T-helper 17 cell (primary cell): ENCODE measurements at regions not wholly inside any gene's neighbourhood (a gene's known extent, or its start where the extent isn't known, plus 50 kb on each side); places are given as distances from the start of the nearest gene placed in this dataset.

Source experiments
- ATAC-seq: fragments of 150-1000 bp; cut with Tn5 transposase; 2 replicates; pipeline ENCODE4 v1.10.0; 2021; ENCODE audit warnings: mild to moderate bottlenecking, moderate library complexity
- DNase-seq, 3 donors: peaks; one replicate each; pipeline versions ENCODE4 v3.0.0 to v3.0.0-alpha.2; 2020 to 2021
- H3K9me3 ChIP-seq: one replicate; pipeline ENCODE4 v1.7.0; 2013; ENCODE audit warnings: low read length, mild to moderate bottlenecking; ENCODE audit not compliant: control insufficient read depth, poor library complexity, severe bottlenecking
- H3K27ac Mint-ChIP-seq: one replicate; pipeline ENCODE4 v1.8.0; 2022; ENCODE audit warnings: mild to moderate bottlenecking, moderate library complexity, mixed read lengths
- H3K27me3 Mint-ChIP-seq: one replicate; pipeline ENCODE4 v1.8.0; 2022; ENCODE audit warnings: mixed read lengths
- H3K36me3 Mint-ChIP-seq: one replicate; pipeline ENCODE4 v1.8.0; 2022; ENCODE audit warnings: low read depth, mixed read lengths
- H3K4me1 Mint-ChIP-seq: one replicate; pipeline ENCODE4 v1.8.0; 2022; ENCODE audit warnings: mild to moderate bottlenecking, mixed read lengths
- H3K4me3 Mint-ChIP-seq: one replicate; pipeline ENCODE4 v1.8.0; 2022; ENCODE audit warnings: mild to moderate bottlenecking, moderate library complexity, mixed read lengths

GRCh38 chr12:126554625-126555024 lies 1489.4 kb downstream of the AACS start:
- Mint-ChIP-seq H3K36me3 (no peaks in the 10 kb centered on the region), H3K4me1 (no peaks in the 10 kb centered on the region), H3K27me3 (no peaks in the 10 kb centered on the region), H3K27ac (no peak overlapping the region), H3K4me3 (no peak overlapping the region)
- ATAC-seq: no peak
- DNase-seq: no peak
- H3K9me3 ChIP-seq: no peaks in the 10 kb centered on the region

GRCh38 chr12:126557659-126558058 lies 1492.4 kb downstream of the AACS start:
- Mint-ChIP-seq H3K4me3 (no peak overlapping the region), H3K27me3 (peaks cover 7% of the 10 kb centered on the region), H3K27ac (no peak overlapping the region), H3K36me3 (no peaks in the 10 kb centered on the region), H3K4me1 (no peaks in the 10 kb centered on the region)
- ATAC-seq (no peak), DNase-seq (no peak)
- H3K9me3 ChIP-seq: no peaks in the 10 kb centered on the region

- H3K27ac Mint-ChIP-seq: no peak overlapping the region
- DNase-seq (no peak), ATAC-seq (no peak)
- peaks cover 7% of the 10 kb centered on the region for H3K27me3 Mint-ChIP-seq
- no peaks in the 10 kb centered on the region for H3K4me1 Mint-ChIP-seq
- no peak overlapping the region for H3K4me3 Mint-ChIP-seq
- no peaks in the 10 kb centered on the region for H3K9me3 ChIP-seq
- no peaks in the 10 kb centered on the region for H3K36me3 Mint-ChIP-seq
Observed at GRCh38 chr12:126558219-126558618, 1493.0 kb downstream of the AACS start.

- H3K27me3 Mint-ChIP-seq: peaks cover 7% of the 10 kb centered on the region
- no peak overlapping the region for H3K4me3 Mint-ChIP-seq
- no peaks in the 10 kb centered on the region for H3K9me3 ChIP-seq
- no peak overlapping the region for H3K27ac Mint-ChIP-seq
- H3K36me3 Mint-ChIP-seq: no peaks in the 10 kb centered on the region
- no peaks in the 10 kb centered on the region for H3K4me1 Mint-ChIP-seq
- DNase-seq (no peak), ATAC-seq (no peak)
Observed at GRCh38 chr12:126558810-126559209, 1493.6 kb downstream of the AACS start.

- Mint-ChIP-seq H3K27ac (no peak overlapping the region), H3K4me1 (no peaks in the 10 kb centered on the region)
Observed at GRCh38 chr12:126567016-126567415, 1501.8 kb downstream of the AACS start.

GRCh38 chr12:126569706-126570105 lies 1504.5 kb downstream of the AACS start:
- H3K27me3 Mint-ChIP-seq: no peaks in the 10 kb centered on the region
- no peaks in the 10 kb centered on the region for H3K9me3 ChIP-seq
- H3K36me3 Mint-ChIP-seq: no peaks in the 10 kb centered on the region
- no peak overlapping the region for H3K27ac Mint-ChIP-seq
- H3K4me3 Mint-ChIP-seq: no peak overlapping the region
- no peak for ATAC-seq
- H3K4me1 Mint-ChIP-seq: no peaks in the 10 kb centered on the region
- DNase-seq: no peak

More at GRCh38 chr12:126567016-126567415, 1501.8 kb downstream of the AACS start:
- ATAC-seq: no peak
- H3K9me3 ChIP-seq: no peaks in the 10 kb centered on the region
- Mint-ChIP-seq H3K36me3 (no peaks in the 10 kb centered on the region), H3K27me3 (peaks cover 3% of the 10 kb centered on the region), H3K4me3 (no peak overlapping the region)
- DNase-seq: peak in 1 of 3 donors; percentile 10

GRCh38 chr12:126570566-126570965 lies 1505.3 kb downstream of the AACS start:
- H3K36me3 Mint-ChIP-seq: no peaks in the 10 kb centered on the region
- H3K27me3 Mint-ChIP-seq: no peaks in the 10 kb centered on the region
- H3K4me1 Mint-ChIP-seq: no peaks in the 10 kb centered on the region
- H3K27ac Mint-ChIP-seq: no peak overlapping the region
- DNase-seq (no peak), ATAC-seq (no peak)
- H3K4me3 Mint-ChIP-seq: no peak overlapping the region
- H3K9me3 ChIP-seq: no peaks in the 10 kb centered on the region

- H3K4me3 Mint-ChIP-seq: no peak overlapping the region
- no peaks in the 10 kb centered on the region for H3K4me1 Mint-ChIP-seq
- no peak for ATAC-seq
- no peak for DNase-seq
- H3K36me3 Mint-ChIP-seq: no peaks in the 10 kb centered on the region
- no peak overlapping the region for H3K27ac Mint-ChIP-seq
- H3K9me3 ChIP-seq: no peaks in the 10 kb centered on the region
- no peaks in the 10 kb centered on the region for H3K27me3 Mint-ChIP-seq
Observed at GRCh38 chr12:126572170-126572569, 1506.9 kb downstream of the AACS start.

GRCh38 chr12:126581655-126582054 lies 1516.4 kb downstream of the AACS start:
- H3K27ac Mint-ChIP-seq: no peak overlapping the region
- H3K27me3 Mint-ChIP-seq: no peaks in the 10 kb centered on the region
- no peaks in the 10 kb centered on the region for H3K9me3 ChIP-seq
- H3K36me3 Mint-ChIP-seq: no peaks in the 10 kb centered on the region
- H3K4me1 Mint-ChIP-seq: no peaks in the 10 kb centered on the region
- DNase-seq (no peak), ATAC-seq (no peak)
- H3K4me3 Mint-ChIP-seq: no peak overlapping the region

GRCh38 chr12:126582231-126582630 lies 1517.0 kb downstream of the AACS start:
- no peaks in the 10 kb centered on the region for H3K9me3 ChIP-seq
- H3K27me3 Mint-ChIP-seq: no peaks in the 10 kb centered on the region
- no peaks in the 10 kb centered on the region for H3K36me3 Mint-ChIP-seq
- H3K27ac Mint-ChIP-seq: no peak overlapping the region
- no peak overlapping the region for H3K4me3 Mint-ChIP-seq
- no peak for DNase-seq
- H3K4me1 Mint-ChIP-seq: no peaks in the 10 kb centered on the region
- ATAC-seq: no peak

GRCh38 chr12:126588586-126589249 lies 1523.5 kb downstream of the AACS start:
- Mint-ChIP-seq H3K4me3 (peak overlapping the region; percentile 70), H3K4me1 (peaks cover 11% of the 10 kb centered on the region), H3K36me3 (no peaks in the 10 kb centered on the region), H3K27me3 (no peaks in the 10 kb centered on the region), H3K27ac (peak overlapping the region; percentile 77)
- ATAC-seq: peak; percentile 51
- no peak for DNase-seq
- H3K9me3 ChIP-seq: no peaks in the 10 kb centered on the region

GRCh38 chr12:126591533-126591932 lies 1526.3 kb downstream of the AACS start:
- peaks cover 11% of the 10 kb centered on the region for H3K4me1 Mint-ChIP-seq
- ATAC-seq: no peak
- no peaks in the 10 kb centered on the region for H3K36me3 Mint-ChIP-seq

GRCh38 chr12:126601184-126602170 lies 1536.2 kb downstream of the AACS start:
- Mint-ChIP-seq H3K27me3 (no peaks in the 10 kb centered on the region), H3K4me3 (no peak overlapping the region), H3K27ac (no peak overlapping the region), H3K4me1 (no peaks in the 10 kb centered on the region), H3K36me3 (peaks cover 2% of the 10 kb centered on the region)
- H3K9me3 ChIP-seq: no peaks in the 10 kb centered on the region
- no peak for ATAC-seq
- no peak for DNase-seq

More at GRCh38 chr12:126591533-126591932, 1526.3 kb downstream of the AACS start:
- no peaks in the 10 kb centered on the region for H3K9me3 ChIP-seq
- DNase-seq: no peak
- H3K4me3 Mint-ChIP-seq: no peak overlapping the region
- H3K27me3 Mint-ChIP-seq: no peaks in the 10 kb centered on the region
- no peak overlapping the region for H3K27ac Mint-ChIP-seq
